ENCODE measurements at regions not wholly inside any gene's neighbourhood (a gene's known extent, or its start where the extent isn't known, plus 50 kb on each side); places are given as distances from the start of the nearest gene placed in this dataset.

GRCh38 chr1:222889440-222889839 is 74.6 kb downstream of the DISP1 start:
- no peak overlapping the region for H3K4me3 ChIP-seq (ENCODE audit: low read depth, low read length)
- TF ChIP-seq CTCF (IDR thresholded peaks at IDR 0.05; ENCODE audit: low read depth, low read length), result no peak

- no peak overlapping the region for H3K4me3 ChIP-seq (ENCODE audit: low read depth, low read length)
- no peak for TF ChIP-seq CTCF (IDR thresholded peaks at IDR 0.05; ENCODE audit: low read depth, low read length)
Measured at GRCh38 chr1:222890716-222891115, 75.9 kb downstream of the DISP1 start.

GRCh38 chr1:222891578-222891977 is 76.7 kb downstream of the DISP1 start:
- no peak overlapping the region for H3K4me3 ChIP-seq (ENCODE audit: low read depth, low read length)
- TF ChIP-seq CTCF (IDR thresholded peaks at IDR 0.05; ENCODE audit: low read depth, low read length), result no peak

- TF ChIP-seq CTCF (IDR thresholded peaks at IDR 0.05; ENCODE audit: low read depth, low read length), result no peak
- H3K4me3 ChIP-seq (ENCODE audit: low read depth, low read length), result no peak overlapping the region
Measured at GRCh38 chr1:222892137-222892769, 77.4 kb downstream of the DISP1 start.

- TF ChIP-seq CTCF (IDR thresholded peaks at IDR 0.05; ENCODE audit: low read depth, low read length), result no peak
Measured at GRCh38 chr1:222893255-222893654, 78.4 kb downstream of the DISP1 start.

GRCh38 chr1:222894331-222894730 is 79.5 kb downstream of the DISP1 start:
- TF ChIP-seq CTCF (IDR thresholded peaks at IDR 0.05; ENCODE audit: low read depth, low read length), result no peak
- no peak overlapping the region for H3K4me3 ChIP-seq (ENCODE audit: low read depth, low read length)

More at GRCh38 chr1:222893255-222893654, 78.4 kb downstream of the DISP1 start:
- H3K4me3 ChIP-seq (ENCODE audit: low read depth, low read length), result no peak overlapping the region

- TF ChIP-seq CTCF (IDR thresholded peaks at IDR 0.05; ENCODE audit: low read depth, low read length), result no peak
- no peak overlapping the region for H3K4me3 ChIP-seq (ENCODE audit: low read depth, low read length)
Measured at GRCh38 chr1:222896630-222897526, 82.0 kb downstream of the DISP1 start.
